Activated CD4-positive, alpha-beta memory T cell treated with anti-CD3 and anti-CD28 coated beads for 36 hours (primary cell): ENCODE measurements at regions not wholly inside any gene's neighbourhood (a gene's known extent, or its start where the extent isn't known, plus 50 kb on each side); places are given as distances from the start of the nearest gene placed in this dataset.
"Not testable (repeated sequence)": the region's sequence is repeated elsewhere in the genome, so short reads cannot be mapped to it uniquely, and the experiment has no call there.

Experiments used
- CTCF ChIA-PET: fragments of 350-600 bp; sonication (Branson Sonifier 250); formaldehyde crosslinking; loops from one replicate; lab custom pipeline; 2021; ENCODE audit warnings: antibody characterized with exemption, inconsistent platforms; lab: Charles Lee
- POLR2A ChIA-PET: fragments of 350-600 bp; sonication (Branson Sonifier 250); formaldehyde crosslinking; loops from one replicate; lab custom pipeline; 2021; ENCODE audit warnings: antibody characterized with exemption; lab: Charles Lee
- DNase-seq: peaks from one replicate; pipeline ENCODE4 v3.0.0-alpha.2; 2020
- H3K27ac Mint-ChIP-seq: one replicate; pipeline ENCODE4 v1.8.0; 2021; ENCODE audit warnings: mixed read lengths
- H3K27me3 Mint-ChIP-seq: one replicate; pipeline ENCODE4 v1.8.0; 2021; ENCODE audit warnings: mixed read lengths
- H3K36me3 Mint-ChIP-seq: one replicate; pipeline ENCODE4 v1.8.0; 2021; ENCODE audit warnings: mixed read lengths
- H3K4me1 Mint-ChIP-seq: one replicate; pipeline ENCODE4 v1.8.0; 2021; ENCODE audit warnings: low read depth, mixed read lengths
- H3K4me3 Mint-ChIP-seq: one replicate; pipeline ENCODE4 v1.8.0; 2021; ENCODE audit warnings: mild to moderate bottlenecking, mixed read lengths
- H3K9me3 Mint-ChIP-seq: one replicate; pipeline ENCODE4 v1.8.0; 2021; ENCODE audit warnings: mixed read lengths
- intact Hi-C: fragments of 100-400 bp; cut with micrococcal nuclease; formaldehyde crosslinking; loops from one replicate; pipeline ENCODE4 v1.15.1; 2023

DNA sequence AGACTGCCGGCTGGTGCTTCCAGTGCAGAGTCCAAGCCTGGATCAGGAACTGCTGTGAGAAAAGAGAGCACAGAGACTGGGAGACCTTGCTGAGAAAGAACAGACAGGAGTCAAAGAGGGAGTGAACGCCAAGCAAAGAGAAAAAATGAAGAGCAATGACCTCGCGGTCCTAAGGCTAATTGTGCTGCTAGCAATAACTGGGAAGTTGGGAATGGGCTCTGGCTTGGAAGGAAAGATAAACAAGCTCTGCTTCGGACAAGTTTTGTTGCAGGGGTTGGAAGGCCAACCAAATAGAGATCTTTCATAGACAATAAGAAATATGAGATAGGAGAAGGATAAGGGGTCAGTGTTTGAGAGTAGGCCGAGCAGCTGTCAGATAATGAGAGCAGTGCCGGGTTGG is 99.4 kb downstream of the TRIM43 start:
- H3K4me1 Mint-ChIP-seq, CTCF ChIA-PET, intact Hi-C loops, POLR2A ChIA-PET, DNase-seq, H3K9me3 Mint-ChIP-seq, H3K27ac Mint-ChIP-seq, H3K36me3 Mint-ChIP-seq, H3K4me3 Mint-ChIP-seq: not testable (repeated sequence)
- peaks cover 16% of the 10 kb centered on the region for H3K27me3 Mint-ChIP-seq

DNA sequence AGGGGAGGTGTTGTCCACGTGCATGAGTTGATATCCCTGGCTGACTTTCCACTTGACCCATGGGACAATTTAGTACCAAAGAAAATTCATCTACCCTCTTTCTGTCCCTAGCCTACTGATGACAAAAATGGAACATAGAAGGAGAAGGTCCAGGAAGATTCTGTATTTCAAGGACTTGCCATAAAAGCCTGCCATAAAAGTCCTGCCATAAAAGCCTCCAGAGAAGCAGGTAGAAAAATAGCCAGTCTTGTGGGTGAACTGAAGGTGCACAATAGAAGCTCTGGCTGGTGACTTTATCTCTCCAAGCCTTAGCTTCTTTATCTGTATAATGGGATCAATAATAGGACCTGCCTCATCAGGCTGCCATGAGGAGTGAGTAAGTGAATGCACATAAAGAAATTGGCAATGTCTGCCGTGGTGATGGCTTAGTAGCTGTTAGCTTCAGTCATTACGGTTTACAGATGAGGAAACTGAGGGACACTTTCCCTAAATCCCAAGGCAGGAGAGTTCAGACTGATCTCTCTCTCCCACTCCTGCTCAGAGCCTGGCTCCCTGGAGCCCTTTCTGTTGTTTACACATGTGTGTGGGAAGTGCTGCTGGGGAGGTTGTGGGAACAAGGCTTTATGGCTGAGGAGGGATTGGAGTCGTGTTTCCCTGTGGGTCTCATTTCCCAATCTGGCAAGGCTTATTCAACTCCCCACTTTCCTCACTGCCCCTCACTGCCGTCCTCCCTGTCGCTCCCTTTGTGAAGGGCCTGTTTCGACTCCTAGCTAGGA is 101.5 kb downstream of the TRIM43 start:
- H3K27ac Mint-ChIP-seq, CTCF ChIA-PET, intact Hi-C loops: not testable (repeated sequence)

DNA sequence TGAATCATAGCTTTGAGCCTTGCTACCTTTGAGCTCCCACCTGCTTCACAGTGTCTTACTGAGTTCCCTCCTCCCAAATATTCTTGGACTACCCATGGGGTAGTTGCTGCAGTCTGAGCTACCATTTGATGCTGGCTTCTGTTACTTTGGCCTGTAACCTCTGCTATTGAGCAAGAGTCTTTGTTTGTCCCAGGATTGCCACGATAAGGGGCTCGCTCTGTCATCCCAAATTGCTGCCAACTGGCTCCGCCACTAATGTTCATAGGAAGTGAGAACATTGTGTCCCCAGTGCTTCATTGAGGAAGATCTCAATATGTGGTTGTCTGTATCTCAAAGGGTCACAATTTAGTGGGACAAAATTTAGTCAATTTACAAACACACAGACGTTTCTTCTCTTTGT is 103.8 kb downstream of the TRIM43 start:
- DNase-seq, result no peak
- intact Hi-C loops, result no loop called here
- CTCF ChIA-PET, result no interaction called here
- Mint-ChIP-seq H3K36me3 (no peaks in the 10 kb centered on the region), H3K27ac (no peak overlapping the region), H3K27me3 (peaks cover 26% of the 10 kb centered on the region), H3K9me3 (no peaks in the 10 kb centered on the region), H3K4me1 (no peaks in the 10 kb centered on the region), H3K4me3 (no peak overlapping the region)
- POLR2A ChIA-PET, result no interaction called here

More for the DNA sequence above, 101.5 kb downstream of the TRIM43 start:
- DNase-seq, H3K9me3 Mint-ChIP-seq, POLR2A ChIA-PET, H3K36me3 Mint-ChIP-seq, H3K4me3 Mint-ChIP-seq, H3K4me1 Mint-ChIP-seq: not testable (repeated sequence)
- peaks cover 21% of the 10 kb centered on the region for H3K27me3 Mint-ChIP-seq

DNA sequence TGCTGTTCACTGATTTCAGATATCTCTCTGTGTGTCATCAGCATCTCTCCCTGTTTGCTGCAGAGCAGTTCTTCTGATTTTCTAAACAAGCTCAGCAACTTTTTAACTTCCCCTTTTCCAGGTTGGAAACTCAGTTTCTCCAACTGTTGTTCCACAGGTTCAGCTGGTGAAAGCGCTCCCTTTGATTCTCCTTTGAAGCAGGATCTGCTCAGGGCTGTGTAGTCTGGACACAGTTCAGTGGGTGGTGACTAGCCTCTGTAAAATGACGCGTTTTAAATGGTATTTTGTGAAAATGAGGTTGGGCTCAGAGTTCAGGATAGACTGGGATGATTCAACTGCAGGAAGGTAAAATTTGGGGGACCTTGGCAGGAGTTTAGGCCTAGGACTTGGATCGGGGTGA is 106.3 kb downstream of the TRIM43 start:
- intact Hi-C loops, result no loop called here
- Mint-ChIP-seq H3K4me3 (no peak overlapping the region), H3K9me3 (no peaks in the 10 kb centered on the region), H3K4me1 (no peaks in the 10 kb centered on the region), H3K27ac (no peak overlapping the region), H3K27me3 (peaks cover 31% of the 10 kb centered on the region), H3K36me3 (no peaks in the 10 kb centered on the region)
- CTCF ChIA-PET, result no interaction called here
- POLR2A ChIA-PET, result no interaction called here
- DNase-seq, result no peak

- CTCF ChIA-PET, H3K4me1 Mint-ChIP-seq, POLR2A ChIA-PET, DNase-seq, H3K4me3 Mint-ChIP-seq, intact Hi-C loops, H3K27ac Mint-ChIP-seq, H3K9me3 Mint-ChIP-seq, H3K36me3 Mint-ChIP-seq: not testable (repeated sequence)
- H3K27me3 Mint-ChIP-seq, result peaks cover 29% of the 10 kb centered on the region
These were observed 107.7 kb downstream of the TRIM43 start for GRCh38 chr2:95699201-95700184.

- POLR2A ChIA-PET, result no interaction called here
- Mint-ChIP-seq H3K27me3 (peaks cover 28% of the 10 kb centered on the region), H3K27ac (no peak overlapping the region), H3K4me1 (no peaks in the 10 kb centered on the region), H3K9me3 (no peaks in the 10 kb centered on the region), H3K4me3 (no peak overlapping the region), H3K36me3 (no peaks in the 10 kb centered on the region)
- CTCF ChIA-PET, result no interaction called here
- intact Hi-C loops, result no loop called here
- DNase-seq, result no peak
These were observed 108.7 kb downstream of the TRIM43 start for GRCh38 chr2:95700519-95700918.

GRCh38 chr2:95702471-95702870 is 110.7 kb downstream of the TRIM43 start:
- Mint-ChIP-seq H3K36me3 (no peaks in the 10 kb centered on the region), H3K27me3 (peaks cover 14% of the 10 kb centered on the region), H3K27ac (no peak overlapping the region), H3K9me3 (no peaks in the 10 kb centered on the region), H3K4me1 (no peaks in the 10 kb centered on the region), H3K4me3 (no peak overlapping the region)
- POLR2A ChIA-PET, result no interaction called here
- CTCF ChIA-PET, result no interaction called here
- intact Hi-C loops, result no loop called here
- DNase-seq, result no peak

- H3K4me3 Mint-ChIP-seq, H3K9me3 Mint-ChIP-seq, H3K36me3 Mint-ChIP-seq, H3K27ac Mint-ChIP-seq, H3K27me3 Mint-ChIP-seq, CTCF ChIA-PET, DNase-seq, intact Hi-C loops, POLR2A ChIA-PET, H3K4me1 Mint-ChIP-seq: not testable (repeated sequence)
These were observed 115.4 kb downstream of the TRIM43 start for GRCh38 chr2:95707161-95707560.

DNA sequence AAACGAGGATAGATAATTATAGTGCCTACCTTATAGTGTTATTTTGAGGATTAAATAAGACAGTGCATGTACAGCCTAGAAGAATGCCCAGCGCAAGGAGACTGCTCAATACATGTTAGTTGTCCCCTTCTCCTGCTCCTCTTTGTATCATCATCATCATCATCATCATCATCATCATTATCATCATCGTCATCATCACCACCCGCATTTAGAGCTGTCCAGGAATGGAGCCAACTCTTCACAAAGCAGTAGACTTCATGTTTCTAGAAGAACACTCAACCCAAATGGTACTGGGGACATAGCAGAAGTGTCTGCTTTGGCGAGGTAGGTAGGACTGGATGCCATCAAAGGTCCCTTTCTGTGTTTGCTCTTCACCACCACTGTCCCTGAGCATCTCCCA is 116.0 kb downstream of the TRIM43 start:
- intact Hi-C loops, result no loop called here
- ChIA-PET POLR2A (no interaction called here), CTCF (no interaction called here)
- H3K36me3 Mint-ChIP-seq, result no peaks in the 10 kb centered on the region
- H3K9me3 Mint-ChIP-seq, result no peaks in the 10 kb centered on the region
- H3K27ac Mint-ChIP-seq, result no peak overlapping the region
- H3K27me3 Mint-ChIP-seq, result peaks cover 4% of the 10 kb centered on the region
- no peak overlapping the region for H3K4me3 Mint-ChIP-seq
- DNase-seq, result no peak
- H3K4me1 Mint-ChIP-seq, result no peaks in the 10 kb centered on the region

- Mint-ChIP-seq H3K36me3 (no peaks in the 10 kb centered on the region), H3K4me3 (no peak overlapping the region)
These were observed 118.0 kb downstream of the TRIM43 start for GRCh38 chr2:95709831-95710230.

GRCh38 chr2:95713470-95714177 is 121.8 kb downstream of the TRIM43 start:
- POLR2A ChIA-PET, H3K4me1 Mint-ChIP-seq, H3K36me3 Mint-ChIP-seq: not testable (repeated sequence)

More at GRCh38 chr2:95709831-95710230, 118.0 kb downstream of the TRIM43 start:
- no peak for DNase-seq
- ChIA-PET CTCF (no interaction called here), POLR2A (no interaction called here)
- no peaks in the 10 kb centered on the region for H3K9me3 Mint-ChIP-seq
- H3K4me1 Mint-ChIP-seq, result no peaks in the 10 kb centered on the region
- H3K27me3 Mint-ChIP-seq, result peaks cover 6% of the 10 kb centered on the region
- intact Hi-C loops, result no loop called here
- no peak overlapping the region for H3K27ac Mint-ChIP-seq

DNA sequence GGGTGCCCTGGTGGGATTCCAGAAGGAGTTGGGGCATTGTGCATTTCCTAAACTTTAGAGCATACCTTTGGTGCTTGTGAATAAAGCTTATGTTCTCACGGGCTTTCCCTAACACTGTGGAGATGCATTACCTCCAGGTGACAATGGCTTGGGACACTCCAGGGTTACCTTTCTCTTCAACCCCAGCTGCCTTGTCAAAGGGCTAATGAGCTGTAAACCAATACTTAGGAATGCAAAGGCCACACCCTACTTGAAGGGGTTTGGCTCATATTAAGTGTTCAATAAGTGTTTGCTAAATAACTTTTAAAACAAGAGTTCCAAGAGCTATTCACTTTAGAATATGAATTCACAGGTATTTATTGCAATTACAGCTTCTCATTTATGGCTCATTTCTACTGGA is 122.6 kb downstream of the TRIM43 start:
- H3K27me3 Mint-ChIP-seq, H3K27ac Mint-ChIP-seq, POLR2A ChIA-PET, DNase-seq, H3K4me3 Mint-ChIP-seq, H3K9me3 Mint-ChIP-seq, intact Hi-C loops, H3K36me3 Mint-ChIP-seq, H3K4me1 Mint-ChIP-seq, CTCF ChIA-PET: not testable (repeated sequence)

More at GRCh38 chr2:95713470-95714177, 121.8 kb downstream of the TRIM43 start:
- intact Hi-C loops, H3K27ac Mint-ChIP-seq, H3K4me3 Mint-ChIP-seq, DNase-seq, CTCF ChIA-PET, H3K9me3 Mint-ChIP-seq, H3K27me3 Mint-ChIP-seq: not testable (repeated sequence)
